ENCODE measurements at regions not wholly inside any gene's neighbourhood (a gene's known extent, or its start where the extent isn't known, plus 50 kb on each side); places are given as distances from the start of the nearest gene placed in this dataset.

GRCh38 chr6:115474443-115475041, 586.1 kb downstream of the FRK start:
- POLR2A ChIA-PET: no interaction called here

More at GRCh38 chr6:115474443-115475041, 586.1 kb downstream of the FRK start:
- Histone ChIP-seq H3K9me2 (ENCODE audit: insufficient read depth) (no peaks in the 10 kb centered on the region), H3K4me2 (ENCODE audit: low read length) (no peak overlapping the region), H3K79me2 (ENCODE audit: insufficient read depth, low read length) (no peaks in the 10 kb centered on the region), H4K20me1 (ENCODE audit: insufficient read depth) (no peaks in the 10 kb centered on the region), H3K9me3 (ENCODE audit: control insufficient read depth in 1 of 2, insufficient read depth in 1 of 2, low read depth in 1 of 2, low read length in 2 of 2) (no peaks in the 10 kb centered on the region), H2AFZ (ENCODE audit: low read depth, low read length, poor library complexity, severe bottlenecking) (no peak overlapping the region), H3K27me3 (ENCODE audit: insufficient read depth, low read length) (no peaks in the 10 kb centered on the region), H3K27ac (ENCODE audit: low read depth, low read length) (no peak overlapping the region), H3K9ac (ENCODE audit: low read length) (no peak overlapping the region), H3K36me3 (ENCODE audit: control insufficient read depth in 1 of 2, insufficient read depth in 2 of 2, low read length in 2 of 2) (no peaks in the 10 kb centered on the region), H3K4me3 (replicated peaks in 1 of 2; ENCODE audit: low read depth in 1 of 2, low read length in 2 of 2) (no peak overlapping the region), H3K4me1 (ENCODE audit: control insufficient read depth in 1 of 2, insufficient read depth in 2 of 2, low read length in 2 of 2) (no peaks in the 10 kb centered on the region)
- intact Hi-C loops (cut with micrococcal nuclease): no loop called here
- TF ChIP-seq CBX3 (IDR thresholded peaks at IDR 0.05; ENCODE audit: low read depth) (no peak), ZNF274 (IDR thresholded peaks at IDR 0.05; ENCODE audit: low read depth, low read length) (no peak), SRF (IDR thresholded peaks at IDR 0.05; ENCODE audit: low read depth) (no peak), FOSL1 (IDR thresholded peaks at IDR 0.05; ENCODE audit: low read depth) (no peak), TCF7L2 (IDR thresholded peaks at IDR 0.05; ENCODE audit: borderline replicate concordance, extremely low read depth, insufficient read depth, insufficient read length) (no peak), SP1 (IDR thresholded peaks at IDR 0.05; ENCODE audit: low read depth) (no peak), POLR2AphosphoS5 (IDR thresholded peaks at IDR 0.05; ENCODE audit: low read depth, low read length) (no peak), ZFX (IDR thresholded peaks at IDR 0.05) (no peak), EZH2 (IDR thresholded peaks at IDR 0.05) (no peak), MAX (IDR thresholded peaks at IDR 0.05) (no peak), CTCF (IDR thresholded peaks at IDR 0.05 in 2 of 3, conservative IDR thresholded peaks at IDR 0.05 in 1 of 3; ENCODE audit: borderline replicate concordance in 1 of 3, insufficient read depth in 1 of 3, low read depth in 2 of 3, low read length in 2 of 3) (no peak), REST (IDR thresholded peaks at IDR 0.05; ENCODE audit: low read depth) (no peak), CEBPB (IDR thresholded peaks at IDR 0.05; ENCODE audit: low read depth) (no peak)
- TF ChIP-seq, protein P1, sequence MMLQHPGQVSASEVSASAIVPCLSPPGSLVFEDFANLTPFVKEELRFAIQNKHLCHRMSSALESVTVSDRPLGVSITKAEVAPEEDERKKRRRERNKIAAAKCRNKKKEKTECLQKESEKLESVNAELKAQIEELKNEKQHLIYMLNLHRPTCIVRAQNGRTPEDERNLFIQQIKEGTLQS (IDR thresholded peaks at IDR 0.05): no peak
- TF ChIP-seq, protein P2, sequence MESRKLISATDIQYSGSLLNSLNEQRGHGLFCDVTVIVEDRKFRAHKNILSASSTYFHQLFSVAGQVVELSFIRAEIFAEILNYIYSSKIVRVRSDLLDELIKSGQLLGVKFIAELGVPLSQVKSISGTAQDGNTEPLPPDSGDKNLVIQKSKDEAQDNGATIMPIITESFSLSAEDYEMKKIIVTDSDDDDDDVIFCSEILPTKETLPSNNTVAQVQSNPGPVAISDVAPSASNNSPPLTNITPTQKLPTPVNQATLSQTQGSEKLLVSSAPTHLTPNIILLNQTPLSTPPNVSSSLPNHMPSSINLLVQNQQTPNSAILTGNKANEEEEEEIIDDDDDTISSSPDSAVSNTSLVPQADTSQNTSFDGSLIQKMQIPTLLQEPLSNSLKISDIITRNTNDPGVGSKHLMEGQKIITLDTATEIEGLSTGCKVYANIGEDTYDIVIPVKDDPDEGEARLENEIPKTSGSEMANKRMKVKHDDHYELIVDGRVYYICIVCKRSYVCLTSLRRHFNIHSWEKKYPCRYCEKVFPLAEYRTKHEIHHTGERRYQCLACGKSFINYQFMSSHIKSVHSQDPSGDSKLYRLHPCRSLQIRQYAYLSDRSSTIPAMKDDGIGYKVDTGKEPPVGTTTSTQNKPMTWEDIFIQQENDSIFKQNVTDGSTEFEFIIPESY (IDR thresholded peaks at IDR 0.05; ENCODE audit: extremely low read depth, insufficient replicate concordance, low read length): no peak
- CTCF ChIA-PET: no interaction called here
- RAD21 ChIA-PET (ENCODE audit: low non-redundant PET in 1 of 2, low total read pairs in 2 of 2, uncharacterized antibody in 2 of 2, unreplicated experiment in 2 of 2): no interaction called here
- DNase-seq (ENCODE audit: low read depth, low spot score): no peak
- no TSS peak for BruUV-seq (replicated peaks)
- no peak for ATAC-seq
